ENCODE measurements at regions not wholly inside any gene's neighbourhood (a gene's known extent, or its start where the extent isn't known, plus 50 kb on each side); places are given as distances from the start of the nearest gene placed in this dataset.

GRCh38 chr3:177525987-177526712 lies 328.9 kb upstream of the TBL1XR1 start:
- TF ChIP-seq ATF3 (CRISPR knock-in tag; IDR thresholded peaks at IDR 0.05) = no peak
- no peak for TF ChIP-seq FUBP1 (CRISPR knock-in tag; IDR thresholded peaks at IDR 0.05; ENCODE audit: borderline replicate concordance)
- TF ChIP-seq POLR2A (IDR thresholded peaks at IDR 0.05; ENCODE audit: insufficient read depth in 1 of 2, low read depth in 2 of 2, low read length in 2 of 2) = no peak
- no peak for TF ChIP-seq REST (IDR thresholded peaks at IDR 0.05; ENCODE audit: borderline replicate concordance in 1 of 2, low read depth in 1 of 2, low read length in 2 of 2)
- TF ChIP-seq MED1 (CRISPR knock-in tag; IDR thresholded peaks at IDR 0.05) = peak; percentile 66
- no peak for TF ChIP-seq MYNN (CRISPR knock-in tag; IDR thresholded peaks at IDR 0.05; ENCODE audit: low read depth)
- TF ChIP-seq CTCF (CRISPR knock-in tag; IDR thresholded peaks at IDR 0.05) = no peak
- no peak for TF ChIP-seq KLF11 (CRISPR knock-in tag; IDR thresholded peaks at IDR 0.05)
- no peak for TF ChIP-seq CBX2 (IDR thresholded peaks at IDR 0.05; ENCODE audit: low read depth, low read length)
- no peak for TF ChIP-seq CBX2 (CRISPR knock-in tag; IDR thresholded peaks at IDR 0.05; ENCODE audit: low read depth)
- TF ChIP-seq ZNF333 (CRISPR knock-in tag; IDR thresholded peaks at IDR 0.05; ENCODE audit: borderline replicate concordance) = no peak
- no peak for TF ChIP-seq RNF2 (conservative IDR thresholded peaks at IDR 0.05; ENCODE audit: low read depth)
- TF ChIP-seq MAFF (IDR thresholded peaks at IDR 0.05; ENCODE audit: low read depth, low read length) = no peak
